ENCODE measurements at regions not wholly inside any gene's neighbourhood (a gene's known extent, or its start where the extent isn't known, plus 50 kb on each side); places are given as distances from the start of the nearest gene placed in this dataset.

DNA sequence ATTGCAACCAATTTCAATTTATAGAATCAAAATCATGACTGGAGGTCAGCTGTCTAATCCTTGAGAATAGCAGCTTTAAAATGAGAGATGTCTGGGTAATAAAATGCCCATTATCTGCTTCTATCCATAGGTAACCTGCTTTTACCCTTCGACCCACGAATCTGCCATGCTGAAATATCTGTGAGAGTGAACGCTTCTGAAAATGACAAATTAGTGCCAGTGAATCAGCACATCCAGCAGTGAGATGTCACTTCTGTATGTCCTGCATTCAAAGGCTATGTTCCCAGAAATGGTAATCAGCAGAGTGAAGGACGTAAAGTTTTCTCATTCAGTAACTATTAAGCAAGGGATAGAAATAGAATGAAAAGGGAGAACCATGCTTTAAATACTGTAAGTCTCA lies 532.4 kb upstream of the ITGA1 start:
- TF ChIP-seq, protein P1, sequence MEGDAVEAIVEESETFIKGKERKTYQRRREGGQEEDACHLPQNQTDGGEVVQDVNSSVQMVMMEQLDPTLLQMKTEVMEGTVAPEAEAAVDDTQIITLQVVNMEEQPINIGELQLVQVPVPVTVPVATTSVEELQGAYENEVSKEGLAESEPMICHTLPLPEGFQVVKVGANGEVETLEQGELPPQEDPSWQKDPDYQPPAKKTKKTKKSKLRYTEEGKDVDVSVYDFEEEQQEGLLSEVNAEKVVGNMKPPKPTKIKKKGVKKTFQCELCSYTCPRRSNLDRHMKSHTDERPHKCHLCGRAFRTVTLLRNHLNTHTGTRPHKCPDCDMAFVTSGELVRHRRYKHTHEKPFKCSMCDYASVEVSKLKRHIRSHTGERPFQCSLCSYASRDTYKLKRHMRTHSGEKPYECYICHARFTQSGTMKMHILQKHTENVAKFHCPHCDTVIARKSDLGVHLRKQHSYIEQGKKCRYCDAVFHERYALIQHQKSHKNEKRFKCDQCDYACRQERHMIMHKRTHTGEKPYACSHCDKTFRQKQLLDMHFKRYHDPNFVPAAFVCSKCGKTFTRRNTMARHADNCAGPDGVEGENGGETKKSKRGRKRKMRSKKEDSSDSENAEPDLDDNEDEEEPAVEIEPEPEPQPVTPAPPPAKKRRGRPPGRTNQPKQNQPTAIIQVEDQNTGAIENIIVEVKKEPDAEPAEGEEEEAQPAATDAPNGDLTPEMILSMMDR (conservative IDR thresholded peaks at IDR 0.05; ENCODE audit: low read length) = no peak
- no peak for DNase-seq (ENCODE audit: low read depth)
- H3K4me3 ChIP-seq (ENCODE audit: low read length) = no peak overlapping the region

DNA sequence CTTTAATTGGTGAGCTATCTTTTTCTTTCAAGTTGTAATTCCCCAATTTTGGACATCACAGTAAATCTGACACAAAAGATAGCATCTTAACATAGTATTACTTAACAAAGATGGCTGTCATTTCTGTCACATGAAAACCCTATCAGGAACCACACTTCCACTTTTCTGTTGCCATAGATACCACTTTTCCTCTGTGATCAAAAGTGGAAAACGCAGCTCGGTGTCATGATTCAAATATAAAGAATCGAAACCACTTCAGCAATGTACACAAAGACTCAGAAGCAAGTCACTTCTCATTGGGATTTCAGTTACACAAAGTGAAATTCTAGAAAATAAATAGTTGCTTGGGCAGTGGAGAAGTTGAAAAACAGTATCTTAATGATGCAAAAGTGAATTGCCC lies 524.9 kb upstream of the ITGA1 start:
- TF ChIP-seq, protein P1 (conservative IDR thresholded peaks at IDR 0.05; ENCODE audit: low read length) = no peak
- no peak for DNase-seq (ENCODE audit: low read depth)
- H3K4me3 ChIP-seq (ENCODE audit: low read length) = no peak overlapping the region

DNA sequence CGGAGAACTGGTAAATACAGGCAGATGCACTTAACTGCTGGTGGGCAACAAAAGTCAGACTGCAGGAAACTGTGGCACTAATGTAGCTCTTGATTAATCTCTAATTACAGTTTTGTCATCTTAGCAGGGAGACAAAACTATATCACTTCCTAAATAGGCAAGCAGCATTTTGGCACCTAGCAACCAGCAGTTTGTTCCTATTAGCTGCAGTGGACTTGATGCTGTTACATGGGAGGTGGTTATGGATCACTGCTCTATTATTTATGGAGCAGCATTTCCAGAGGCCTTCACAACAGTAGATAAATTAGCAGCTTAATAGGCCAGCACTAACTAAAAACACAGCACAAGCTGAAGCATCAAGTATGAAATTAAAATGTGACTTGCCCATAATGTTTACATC lies 518.3 kb upstream of the ITGA1 start:
- no peak for DNase-seq (ENCODE audit: low read depth)
- TF ChIP-seq, protein P1 (conservative IDR thresholded peaks at IDR 0.05; ENCODE audit: low read length) = no peak
- no peak overlapping the region for H3K4me3 ChIP-seq (ENCODE audit: low read length)

DNA sequence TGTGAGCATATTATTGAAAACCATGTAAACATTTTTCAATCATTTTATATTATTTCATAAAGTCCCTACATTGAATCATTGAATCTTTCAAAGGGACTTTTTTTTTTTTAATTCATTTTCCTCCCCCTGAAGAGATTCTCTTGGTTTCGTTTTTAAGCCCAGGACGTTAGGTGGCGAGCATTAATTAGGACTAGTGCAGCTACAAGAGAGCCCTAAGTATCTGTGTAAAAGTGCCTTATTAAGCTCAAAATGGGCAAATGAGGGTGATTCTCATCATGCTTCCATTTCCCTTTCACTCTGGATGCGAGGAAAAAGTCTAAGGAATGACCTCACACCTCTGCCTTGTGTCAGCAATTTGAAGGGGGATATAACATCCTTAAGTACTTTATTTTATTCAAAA lies 517.9 kb upstream of the ITGA1 start:
- no peak for DNase-seq (ENCODE audit: low read depth)
- TF ChIP-seq, protein P1 (conservative IDR thresholded peaks at IDR 0.05; ENCODE audit: low read length) = no peak
- H3K4me3 ChIP-seq (ENCODE audit: low read length) = peak overlapping the region; percentile 22

DNA sequence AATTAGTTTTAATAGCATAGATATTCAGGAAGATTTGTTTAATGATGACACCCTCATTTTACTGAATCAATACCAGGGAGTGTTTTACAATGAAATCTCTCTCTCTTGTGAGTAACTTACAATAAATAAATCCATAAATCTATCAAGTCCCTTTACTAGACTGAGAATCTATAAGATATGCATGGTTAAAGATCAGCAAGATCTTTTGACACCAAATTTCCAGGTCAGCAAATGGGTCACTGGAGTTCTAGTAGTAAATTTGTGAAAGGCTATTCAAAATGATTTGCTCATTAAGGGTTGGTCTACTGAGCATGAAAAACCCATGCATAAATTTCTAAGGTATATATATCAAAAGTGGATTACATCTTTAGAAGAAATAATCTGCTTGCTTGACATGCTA lies 512.1 kb upstream of the ITGA1 start:
- DNase-seq (ENCODE audit: low read depth) = no peak
- TF ChIP-seq, protein P1 (conservative IDR thresholded peaks at IDR 0.05; ENCODE audit: low read length) = no peak
- no peak overlapping the region for H3K4me3 ChIP-seq (ENCODE audit: low read length)

DNA sequence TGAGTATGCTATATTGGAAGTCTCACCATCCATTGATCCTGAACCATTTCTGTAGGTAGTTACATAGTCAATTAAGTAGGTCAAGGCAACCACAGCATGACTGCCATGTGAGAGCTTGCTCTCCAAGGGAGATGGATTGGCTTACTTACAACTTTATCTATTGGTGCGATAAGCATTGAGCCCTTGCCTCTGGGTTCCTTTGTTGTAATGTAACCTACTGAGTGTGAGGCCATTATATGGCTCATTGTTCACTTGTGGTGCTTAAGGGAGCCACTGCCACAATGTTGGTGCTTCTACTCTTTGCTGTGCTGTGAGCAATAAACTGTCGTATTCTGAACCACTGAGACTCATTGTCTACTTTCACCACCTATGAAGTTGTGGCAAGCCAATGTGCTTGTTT lies 510.6 kb upstream of the ITGA1 start:
- TF ChIP-seq, protein P1 (conservative IDR thresholded peaks at IDR 0.05; ENCODE audit: low read length) = no peak
- H3K4me3 ChIP-seq (ENCODE audit: low read length) = no peak overlapping the region
- no peak for DNase-seq (ENCODE audit: low read depth)

DNA sequence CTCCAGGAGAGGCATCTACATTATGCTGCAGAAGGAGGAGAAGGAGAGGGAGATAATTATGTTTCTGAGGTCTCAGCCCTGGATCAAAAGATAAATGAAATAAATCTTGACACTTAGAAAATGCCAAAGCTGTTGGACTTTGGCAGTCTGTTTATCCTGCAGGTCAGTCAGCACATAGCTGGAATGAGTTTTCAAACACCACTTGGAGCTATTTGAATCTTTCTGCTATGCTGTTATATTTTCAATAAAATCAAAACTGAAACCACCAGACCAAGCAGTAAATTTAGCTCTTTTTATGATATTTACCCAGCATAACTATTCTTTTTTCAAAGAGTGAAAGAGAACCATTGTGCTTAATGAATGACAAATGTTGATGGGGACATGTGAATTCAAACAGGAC lies 505.1 kb upstream of the ITGA1 start:
- no peak for DNase-seq (ENCODE audit: low read depth)
- TF ChIP-seq, protein P1 (conservative IDR thresholded peaks at IDR 0.05; ENCODE audit: low read length) = no peak
- no peak overlapping the region for H3K4me3 ChIP-seq (ENCODE audit: low read length)
